Neural cell (in vitro differentiated cells): ENCODE measurements at regions not wholly inside any gene's neighbourhood (a gene's known extent, or its start where the extent isn't known, plus 50 kb on each side); places are given as distances from the start of the nearest gene placed in this dataset.

Experiments used
- EP300 ChIP-seq: fragments of 450-650 bp; conservative IDR thresholded peaks from 2 replicates; pipeline ENCODE4 v1.6.1; 2014; ENCODE audit warnings: antibody characterized with exemption, mild to moderate bottlenecking, moderate library complexity; ENCODE audit not compliant: poor library complexity, severe bottlenecking
- TF ChIP-seq, protein P1 (sequence below): fragments of 450-650 bp; IDR thresholded peaks from 2 replicates; pipeline ENCODE4 v1.5.1; 2014; ENCODE audit warnings: antibody characterized with exemption, mild to moderate bottlenecking, moderate library complexity; ENCODE audit not compliant: poor library complexity, severe bottlenecking

GRCh38 chr6:88548891-88549505 lies 382.9 kb upstream of the CNR1 start:
- TF ChIP-seq, protein P1, sequence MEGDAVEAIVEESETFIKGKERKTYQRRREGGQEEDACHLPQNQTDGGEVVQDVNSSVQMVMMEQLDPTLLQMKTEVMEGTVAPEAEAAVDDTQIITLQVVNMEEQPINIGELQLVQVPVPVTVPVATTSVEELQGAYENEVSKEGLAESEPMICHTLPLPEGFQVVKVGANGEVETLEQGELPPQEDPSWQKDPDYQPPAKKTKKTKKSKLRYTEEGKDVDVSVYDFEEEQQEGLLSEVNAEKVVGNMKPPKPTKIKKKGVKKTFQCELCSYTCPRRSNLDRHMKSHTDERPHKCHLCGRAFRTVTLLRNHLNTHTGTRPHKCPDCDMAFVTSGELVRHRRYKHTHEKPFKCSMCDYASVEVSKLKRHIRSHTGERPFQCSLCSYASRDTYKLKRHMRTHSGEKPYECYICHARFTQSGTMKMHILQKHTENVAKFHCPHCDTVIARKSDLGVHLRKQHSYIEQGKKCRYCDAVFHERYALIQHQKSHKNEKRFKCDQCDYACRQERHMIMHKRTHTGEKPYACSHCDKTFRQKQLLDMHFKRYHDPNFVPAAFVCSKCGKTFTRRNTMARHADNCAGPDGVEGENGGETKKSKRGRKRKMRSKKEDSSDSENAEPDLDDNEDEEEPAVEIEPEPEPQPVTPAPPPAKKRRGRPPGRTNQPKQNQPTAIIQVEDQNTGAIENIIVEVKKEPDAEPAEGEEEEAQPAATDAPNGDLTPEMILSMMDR = no peak
- no peak for TF ChIP-seq EP300
